ENCODE measurements at regions not wholly inside any gene's neighbourhood (a gene's known extent, or its start where the extent isn't known, plus 50 kb on each side); places are given as distances from the start of the nearest gene placed in this dataset.

GRCh38 chr2:53505826-53506225, 261.8 kb upstream of the CHAC2 start:
- H3K36me3 ChIP-seq (ENCODE audit: insufficient read depth in 1 of 2, low read depth in 1 of 2): no peaks in the 10 kb centered on the region
- intact Hi-C loops (cut with DNase I): no loop called here
- H3K4me1 ChIP-seq: no peaks in the 10 kb centered on the region
- WGBS, 3 donors: 60 to 70% (median 67%) methylated on average over 3 of the region's 3 CpGs
- ATAC-seq: no peak
- H3K9me3 ChIP-seq: no peaks in the 10 kb centered on the region
- no peak for DNase-seq
- no peak overlapping the region for H3K27ac ChIP-seq
- no peak overlapping the region for H3K4me3 ChIP-seq
- no peak for TF ChIP-seq CTCF (IDR thresholded peaks at IDR 0.05)
- no peaks in the 10 kb centered on the region for H3K27me3 ChIP-seq (ENCODE audit: insufficient read depth in 3 of 3, low read length in 2 of 3)

GRCh38 chr2:53504507-53504906, 263.1 kb upstream of the CHAC2 start:
- H3K27ac ChIP-seq: no peak overlapping the region
- 33 to 49% (median 47%) methylated on average over 3 of the region's 3 CpGs for WGBS, 3 donors
- ATAC-seq: no peak

GRCh38 chr2:53500181-53500580, 267.4 kb upstream of the CHAC2 start:
- Histone ChIP-seq H3K4me1 (no peaks in the 10 kb centered on the region), H3K27me3 (ENCODE audit: insufficient read depth in 3 of 3, low read length in 2 of 3) (peaks cover 0 to 2% (median 0%) of the 10 kb centered on the region in 3 donors), H3K4me3 (no peak overlapping the region), H3K36me3 (ENCODE audit: insufficient read depth in 1 of 2, low read depth in 1 of 2) (no peaks in the 10 kb centered on the region), H3K9me3 (no peaks in the 10 kb centered on the region), H3K27ac (no peak overlapping the region)
- no peak for TF ChIP-seq CTCF (IDR thresholded peaks at IDR 0.05)
- no peak for ATAC-seq
- no peak for DNase-seq
- intact Hi-C loops (cut with DNase I): no loop called here
- 80 to 86% (median 83%) methylated on average over 4 of the region's 4 CpGs for WGBS, 3 donors

More at GRCh38 chr2:53504507-53504906, 263.1 kb upstream of the CHAC2 start:
- no peak for TF ChIP-seq CTCF (IDR thresholded peaks at IDR 0.05)
- Histone ChIP-seq H3K9me3 (no peaks in the 10 kb centered on the region), H3K4me1 (no peaks in the 10 kb centered on the region), H3K36me3 (ENCODE audit: insufficient read depth in 1 of 2, low read depth in 1 of 2) (no peaks in the 10 kb centered on the region), H3K4me3 (no peak overlapping the region), H3K27me3 (ENCODE audit: insufficient read depth in 3 of 3, low read length in 2 of 3) (no peaks in the 10 kb centered on the region)
- DNase-seq: no peak
- intact Hi-C loops (cut with DNase I): no loop called here

GRCh38 chr2:53498210-53498609, 269.4 kb upstream of the CHAC2 start:
- DNase-seq (no peak), ATAC-seq (no peak)
- Histone ChIP-seq H3K27ac (no peak overlapping the region), H3K36me3 (ENCODE audit: insufficient read depth in 1 of 2, low read depth in 1 of 2) (no peaks in the 10 kb centered on the region), H3K27me3 (ENCODE audit: insufficient read depth in 3 of 3, low read length in 2 of 3) (peaks cover 0 to 2% (median 0%) of the 10 kb centered on the region in 3 donors), H3K9me3 (no peaks in the 10 kb centered on the region), H3K4me1 (no peaks in the 10 kb centered on the region), H3K4me3 (no peak overlapping the region)
- intact Hi-C loops (cut with DNase I): no loop called here
- 74 to 79% (median 77%) methylated on average over 1 of the region's 1 CpG for WGBS, 3 donors
- TF ChIP-seq CTCF (IDR thresholded peaks at IDR 0.05): no peak

- 25 to 58% (median 30%) methylated on average over 1 of the region's 1 CpG for WGBS, 3 donors
- no peaks in the 10 kb centered on the region for H3K4me1 ChIP-seq
- DNase-seq (no peak), ATAC-seq (no peak)
- H3K9me3 ChIP-seq: no peaks in the 10 kb centered on the region
- no peaks in the 10 kb centered on the region for H3K36me3 ChIP-seq (ENCODE audit: insufficient read depth in 1 of 2, low read depth in 1 of 2)
- intact Hi-C loops (cut with DNase I): no loop called here
- H3K27ac ChIP-seq: no peak overlapping the region
- peaks cover 0 to 2% (median 0%) of the 10 kb centered on the region in 3 donors for H3K27me3 ChIP-seq (ENCODE audit: insufficient read depth in 3 of 3, low read length in 2 of 3)
- no peak for TF ChIP-seq CTCF (IDR thresholded peaks at IDR 0.05)
- H3K4me3 ChIP-seq: no peak overlapping the region
Measured at GRCh38 chr2:53497020-53497419, 270.6 kb upstream of the CHAC2 start.

All from psoas muscle (tissue), 7 donors.